Coronary artery (tissue), 2 donors: ENCODE measurements at regions not wholly inside any gene's neighbourhood (a gene's known extent, or its start where the extent isn't known, plus 50 kb on each side); places are given as distances from the start of the nearest gene placed in this dataset.
"Not testable (repeated sequence)": the region's sequence is repeated elsewhere in the genome, so short reads cannot be mapped to it uniquely, and the experiment has no call there.

Experiments used
- DNase-seq: peaks from one replicate; pipeline ENCODE4 v3.0.0-alpha.2; 2017; ENCODE audit warnings: low spot score
- H3K27ac ChIP-seq, 2 donors: fragments of 200-600 bp; sonication (generic); one replicate each; pipeline ENCODE4 v1.5.1; 2016 to 2019
- H3K4me3 ChIP-seq: fragments of 200-600 bp; sonication (generic); 2 replicates; pipeline ENCODE4 v1.5.1; 2016; ENCODE audit warnings: mild to moderate bottlenecking, moderate library complexity
- CTCF ChIP-seq: fragments of 200-600 bp; sonication (generic); IDR thresholded peaks from one replicate; pipeline ENCODE4 v1.5.1; 2019; ENCODE audit warnings: antibody characterized with exemption

GRCh38 chr9:106482733-106483132 lies 380.2 kb upstream of the ZNF462 start:
- H3K27ac ChIP-seq = no peak overlapping the region
- no peak for TF ChIP-seq CTCF
- no peak for DNase-seq
- no peak overlapping the region for H3K4me3 ChIP-seq

GRCh38 chr9:106486685-106487084 lies 376.3 kb upstream of the ZNF462 start:
- no peak for DNase-seq
- no peak overlapping the region for H3K4me3 ChIP-seq
- no peak overlapping the region for H3K27ac ChIP-seq
- TF ChIP-seq CTCF = no peak

GRCh38 chr9:106487266-106487665 lies 375.7 kb upstream of the ZNF462 start:
- DNase-seq = no peak
- Histone ChIP-seq H3K4me3 (no peak overlapping the region), H3K27ac (no peak overlapping the region)
- TF ChIP-seq CTCF = no peak

GRCh38 chr9:106492126-106492525 lies 370.8 kb upstream of the ZNF462 start:
- H3K27ac ChIP-seq, H3K4me3 ChIP-seq, DNase-seq: not testable (repeated sequence)

GRCh38 chr9:106500171-106500570 lies 362.8 kb upstream of the ZNF462 start:
- no peak for TF ChIP-seq CTCF

GRCh38 chr9:106501210-106501609 lies 361.8 kb upstream of the ZNF462 start:
- H3K4me3 ChIP-seq, H3K27ac ChIP-seq, DNase-seq: not testable (repeated sequence)

More at GRCh38 chr9:106500171-106500570, 362.8 kb upstream of the ZNF462 start:
- DNase-seq = no peak
- no peak overlapping the region for H3K27ac ChIP-seq
- no peak overlapping the region for H3K4me3 ChIP-seq

- no peak for DNase-seq
- H3K27ac ChIP-seq = no peak overlapping the region
- no peak for TF ChIP-seq CTCF
- no peak overlapping the region for H3K4me3 ChIP-seq
Measured at GRCh38 chr9:106502930-106503329, 360.0 kb upstream of the ZNF462 start.

GRCh38 chr9:106503759-106504158 lies 359.2 kb upstream of the ZNF462 start:
- Histone ChIP-seq H3K4me3 (no peak overlapping the region), H3K27ac (no peak overlapping the region)
- no peak for DNase-seq
- no peak for TF ChIP-seq CTCF
